Heart right ventricle (tissue), 16 donors: ENCODE measurements at regions not wholly inside any gene's neighbourhood (a gene's known extent, or its start where the extent isn't known, plus 50 kb on each side); places are given as distances from the start of the nearest gene placed in this dataset.

Source experiments
- ATAC-seq, 8 donors: fragments of 200-7000 bp; cut with Tn5 transposase; one replicate each; pipeline ENCODE4 v1.9.1; 2020; ENCODE audit warnings: mild to moderate bottlenecking in 8 of 8, moderate library complexity in 8 of 8, moderate number of reproducible peaks in 1 of 8
- DNase-seq, 2 donors: peaks; one replicate each; pipeline ENCODE4 v3.0.0-alpha.2; 2020
- H3K27ac ChIP-seq, 10 donors: fragments of 200-600 bp; sonication (generic) in 2 of 10; one replicate each; pipeline versions ENCODE4 v1.5.0 to v1.8.0; 2020 to 2022; ENCODE audit warnings: mild to moderate bottlenecking in 3 of 10
- H3K27me3 ChIP-seq, 7 donors: fragments of 200-600 bp; one replicate each; pipeline ENCODE4 v1.8.0; 2021 to 2022; ENCODE audit warnings: mild to moderate bottlenecking in 2 of 7
- H3K36me3 ChIP-seq, 9 donors: fragments of 200-600 bp; sonication (generic) in 1 of 9; one replicate each; pipeline versions ENCODE4 v1.5.0 to v1.8.0; 2020 to 2022; ENCODE audit warnings: mild to moderate bottlenecking in 2 of 9
- H3K4me1 ChIP-seq, 9 donors: fragments of 200-600 bp; sonication (generic) in 1 of 9; one replicate each; pipeline versions ENCODE4 v1.5.0 to v1.8.0; 2020 to 2022; ENCODE audit warnings: mild to moderate bottlenecking in 4 of 9
- H3K4me3 ChIP-seq, 10 donors: fragments of 200-600 bp; sonication (generic) in 2 of 10; one replicate each; pipeline versions ENCODE4 v1.5.0 to v1.8.0; 2020 to 2022; ENCODE audit warnings: mild to moderate bottlenecking in 7 of 10, moderate library complexity in 2 of 10
- H3K9me3 ChIP-seq, 11 donors: fragments of 200-600 bp in 10 of 11; sonication (generic) in 2 of 11; one replicate each; pipeline versions ENCODE4 v1.5.0 to v1.8.0; 2013 to 2022; ENCODE audit warnings: mild to moderate bottlenecking in 2 of 11, control low read depth in 1 of 11, moderate library complexity in 1 of 11
- WGBS, 2 donors: extraction: QIAGEN DNeasy Blood & Tissue Kit; methylation state at CpG; one replicate each; pipeline ENCODE4 v1.1.7; 2013; ENCODE audit warnings: inconsistent platforms in 1 of 2; 5-methylcytosine and 5-hydroxymethylcytosine counted together
- intact Hi-C, 10 donors: fragments of 100-400 bp; cut with DNase I; formaldehyde crosslinking; loops; one replicate each; pipeline versions ENCODE4 v1.11.1 to v1.14.2; 2022
- TF ChIP-seq, protein P1 (sequence below), 9 donors: fragments of 200-600 bp; sonication (generic) in 2 of 9; IDR thresholded peaks; one replicate each; pipeline versions ENCODE4 v1.5.0 to v1.8.0; 2021 to 2022; ENCODE audit warnings: antibody characterized with exemption in 9 of 9, mild to moderate bottlenecking in 5 of 9, moderate library complexity in 1 of 9
- donor health status: Arrhythmogenic right ventricular cardiomyopathy.
- donor health status: ischemic (EF 13 %, LVEDD 7.1; RV severe dilation, severe dysfunction).
- donor health status: healthy with polysubstance abuse.
- donor health status: DM: no; HTN: yes; CAD: no.
- donor health status: DM: no; HTN: no; CAD: no.
- donor health status: ischemic (EF 25% LVEDD 6.9; RV normal size, moderate dysfunction).
- donor health status: ischemic (EF 25% LVEDD 5.7; RV mildly dilated, moderate dysfunction).
- donor health status: healthy.
- donor health status: DM: yes; HTN: yes; CAD: no.
- donor health status: Ischemic cardiomyopathy.
- donor health status: ischemic (EF 35%, LVEDD 5.7; RV mildly dilated, moderate dysfunction).
- donor health status: nonischemic (EF 11% LVEDD 7.7; RV severe dilation, severe dysfunction).
- donor health status: DM: yes; HTN: yes; CAD: no.
- donor health status: PGD.
- donor health status: ischemic (EF 29% LVEDD 5.4; RV normal size, mild dysfunction).
- donor health status: nonischemic (EF 23%, LVEDD 6.1; RV moderate dilation, normal function).

DNA sequence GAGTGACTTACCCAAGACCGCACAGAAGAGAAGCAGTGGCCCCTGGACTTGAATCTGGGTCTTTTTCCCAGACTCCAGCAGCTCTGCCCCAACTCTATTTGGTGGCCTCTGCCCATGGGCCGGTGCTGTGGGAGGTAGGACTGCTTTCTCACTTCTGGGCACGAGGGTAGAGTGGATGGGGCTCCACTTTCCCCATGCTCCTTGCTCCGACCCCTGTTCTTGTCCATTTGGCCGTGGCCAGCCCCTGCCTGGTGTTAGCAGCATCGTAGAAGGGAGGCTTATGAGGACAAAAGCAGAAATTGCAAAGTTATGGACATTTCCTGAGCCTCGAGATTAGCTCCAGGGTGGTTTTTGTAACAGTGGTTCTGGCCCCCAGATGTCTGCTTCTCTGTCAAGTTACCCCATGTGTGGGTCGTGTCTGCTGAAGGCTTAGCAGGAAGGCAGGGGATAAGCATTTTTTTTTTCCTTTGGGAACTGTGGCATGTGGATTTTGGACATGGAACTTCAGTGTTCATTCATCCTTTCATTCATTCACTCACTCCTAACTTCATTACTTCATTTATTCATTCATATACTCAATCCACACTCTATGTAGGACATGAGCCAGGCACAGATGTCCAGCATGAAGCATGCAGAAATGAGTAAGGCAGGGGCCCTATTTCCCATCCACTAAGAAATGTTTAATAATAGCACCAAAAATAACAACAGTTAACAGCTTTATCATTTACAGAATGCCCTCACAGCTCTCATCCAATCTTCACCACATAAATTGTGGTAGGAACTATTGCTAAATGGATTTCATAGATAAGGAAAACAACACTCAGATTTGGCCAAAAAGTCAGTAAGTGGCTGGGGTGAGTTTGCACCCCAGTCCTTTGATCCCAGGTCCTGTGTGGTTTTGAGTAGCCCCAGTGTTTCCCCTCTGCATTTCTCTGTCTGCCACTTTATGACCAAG, 180.5 kb downstream of the OPA1 start:
- TF ChIP-seq, protein P1, sequence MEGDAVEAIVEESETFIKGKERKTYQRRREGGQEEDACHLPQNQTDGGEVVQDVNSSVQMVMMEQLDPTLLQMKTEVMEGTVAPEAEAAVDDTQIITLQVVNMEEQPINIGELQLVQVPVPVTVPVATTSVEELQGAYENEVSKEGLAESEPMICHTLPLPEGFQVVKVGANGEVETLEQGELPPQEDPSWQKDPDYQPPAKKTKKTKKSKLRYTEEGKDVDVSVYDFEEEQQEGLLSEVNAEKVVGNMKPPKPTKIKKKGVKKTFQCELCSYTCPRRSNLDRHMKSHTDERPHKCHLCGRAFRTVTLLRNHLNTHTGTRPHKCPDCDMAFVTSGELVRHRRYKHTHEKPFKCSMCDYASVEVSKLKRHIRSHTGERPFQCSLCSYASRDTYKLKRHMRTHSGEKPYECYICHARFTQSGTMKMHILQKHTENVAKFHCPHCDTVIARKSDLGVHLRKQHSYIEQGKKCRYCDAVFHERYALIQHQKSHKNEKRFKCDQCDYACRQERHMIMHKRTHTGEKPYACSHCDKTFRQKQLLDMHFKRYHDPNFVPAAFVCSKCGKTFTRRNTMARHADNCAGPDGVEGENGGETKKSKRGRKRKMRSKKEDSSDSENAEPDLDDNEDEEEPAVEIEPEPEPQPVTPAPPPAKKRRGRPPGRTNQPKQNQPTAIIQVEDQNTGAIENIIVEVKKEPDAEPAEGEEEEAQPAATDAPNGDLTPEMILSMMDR (IDR thresholded peaks at IDR 0.05) = no peak
- Histone ChIP-seq H3K36me3 (no peaks in the 10 kb centered on the region), H3K9me3 (no peaks in the 10 kb centered on the region), H3K4me3 (no peak overlapping the region), H3K27ac (no peak overlapping the region), H3K4me1 (no peaks in the 10 kb centered on the region), H3K27me3 (peaks cover 0 to 59% (median 38%) of the 10 kb centered on the region in 7 donors)
- ATAC-seq = no peak
- no peak for DNase-seq
- intact Hi-C loops = no loop called here
- WGBS, 2 donors = 82 to 89% methylated on average over 8 of the region's 8 CpGs

DNA sequence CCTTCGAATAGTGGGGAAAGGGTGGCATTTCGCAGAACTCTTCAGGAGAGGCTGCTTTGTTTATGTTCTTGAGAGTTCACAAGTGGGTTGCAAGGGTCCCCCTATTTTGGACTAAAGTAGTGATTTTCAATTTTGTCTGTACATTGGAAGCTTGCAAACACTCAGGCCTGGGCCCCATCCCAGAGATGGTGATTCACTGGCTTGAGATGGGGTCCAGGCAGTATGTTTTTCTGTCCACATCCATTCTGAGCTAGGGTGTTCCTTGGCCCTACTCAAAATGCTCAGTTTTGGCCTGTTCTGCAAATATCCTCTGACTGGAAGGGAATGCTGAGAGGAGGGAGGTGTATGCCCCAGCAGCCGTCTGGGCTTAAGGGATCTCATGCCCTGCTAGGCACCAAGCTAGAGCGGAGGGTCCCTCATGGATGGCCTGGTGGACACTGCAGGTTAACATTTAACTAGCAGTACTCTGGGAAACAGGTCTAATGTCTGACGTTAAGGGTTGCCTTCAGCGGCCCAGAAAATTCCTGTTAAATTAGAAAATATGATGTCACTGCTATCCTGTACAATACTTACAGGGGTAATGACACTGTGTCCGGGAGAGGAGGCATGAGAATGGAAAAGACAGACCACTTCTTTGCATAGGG, 181.4 kb downstream of the OPA1 start:
- Histone ChIP-seq H3K27me3 (peaks cover 0 to 68% (median 46%) of the 10 kb centered on the region in 7 donors), H3K27ac (no peak overlapping the region), H3K4me1 (no peaks in the 10 kb centered on the region), H3K36me3 (no peaks in the 10 kb centered on the region), H3K4me3 (no peak overlapping the region), H3K9me3 (no peaks in the 10 kb centered on the region)
- ATAC-seq (no peak), DNase-seq (no peak)
- intact Hi-C loops = no loop called here
- TF ChIP-seq, protein P1 (IDR thresholded peaks at IDR 0.05) = no peak
- 91 to 94% methylated on average over 7 of the region's 7 CpGs for WGBS, 2 donors

DNA sequence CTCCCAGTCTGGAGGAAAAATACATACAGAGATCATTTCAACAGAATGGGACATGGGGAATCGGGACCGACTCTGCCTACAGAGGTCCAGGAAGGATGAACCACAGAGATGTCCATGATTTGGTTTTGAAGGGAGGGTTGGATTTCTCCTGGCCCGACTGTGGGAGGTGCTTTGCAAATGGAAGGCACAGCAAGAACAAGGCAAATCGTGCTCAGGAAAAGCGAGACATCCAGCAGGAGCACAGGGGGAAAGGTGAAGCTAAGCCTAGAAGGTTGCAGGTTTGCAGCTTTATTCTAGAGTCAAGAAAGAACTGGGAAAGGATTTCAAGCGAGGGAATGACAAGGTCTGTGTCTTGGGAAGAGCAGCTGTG, 181.9 kb downstream of the OPA1 start:
- H3K4me1 ChIP-seq = no peaks in the 10 kb centered on the region
- TF ChIP-seq, protein P1 (IDR thresholded peaks at IDR 0.05) = no peak
- H3K9me3 ChIP-seq = no peaks in the 10 kb centered on the region
- intact Hi-C loops = loop anchor here in 1 of 10 donors (5.0 kb wide), 1 partner anchor 627 kb away; no protein-coding TSS in a partner anchor
- H3K36me3 ChIP-seq = no peaks in the 10 kb centered on the region
- DNase-seq (no peak), ATAC-seq (no peak)
- WGBS, 2 donors = 94% methylated on average over 6 of the region's 6 CpGs
- no peak overlapping the region for H3K4me3 ChIP-seq
- H3K27ac ChIP-seq = no peak overlapping the region
- H3K27me3 ChIP-seq = peaks cover 0 to 73% (median 51%) of the 10 kb centered on the region in 7 donors

DNA sequence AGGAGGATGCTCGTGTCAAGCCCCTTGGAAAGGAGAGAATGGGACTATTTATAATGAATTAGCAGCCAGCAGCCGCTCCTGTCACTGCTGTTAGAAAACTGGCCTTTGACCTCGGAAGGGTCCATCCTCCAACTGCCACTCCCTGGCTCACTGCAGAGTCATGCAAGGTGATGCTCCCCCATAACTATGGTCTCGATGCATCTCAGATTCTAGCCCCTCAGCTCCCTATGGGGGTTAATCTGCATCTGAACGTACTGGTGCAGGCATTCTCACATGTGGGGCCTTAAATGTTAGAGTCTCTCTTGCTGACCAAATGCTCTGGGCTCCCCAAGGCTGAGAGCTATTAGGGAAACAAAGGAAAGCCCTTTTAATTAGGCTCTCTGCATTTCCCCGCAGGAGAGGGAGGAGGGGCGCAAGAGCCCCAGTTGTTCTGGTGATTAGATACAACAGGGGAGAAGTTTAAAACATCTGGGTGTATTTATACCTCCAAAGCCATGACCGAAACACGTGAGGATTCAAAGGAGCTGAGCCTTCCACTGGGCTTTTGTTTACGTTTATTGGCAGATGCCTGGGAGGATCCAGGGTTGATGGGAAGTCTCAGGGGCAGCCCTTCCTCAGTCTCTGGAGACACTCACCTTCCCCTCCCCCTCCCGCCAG, 182.5 kb downstream of the OPA1 start:
- Histone ChIP-seq H3K36me3 (no peaks in the 10 kb centered on the region), H3K4me1 (peaks cover 0 to 4% (median 2%) of the 10 kb centered on the region in 9 donors), H3K27me3 (peaks cover 0 to 79% (median 53%) of the 10 kb centered on the region in 7 donors), H3K27ac (no peak overlapping the region), H3K4me3 (no peak overlapping the region), H3K9me3 (no peaks in the 10 kb centered on the region)
- intact Hi-C loops = loop anchor here in 1 of 10 donors (5.0 kb wide), 1 partner anchor 627 kb away; no protein-coding TSS in a partner anchor
- TF ChIP-seq, protein P1 (IDR thresholded peaks at IDR 0.05) = no peak
- ATAC-seq (no peak), DNase-seq (no peak)
- 87 to 91% methylated on average over 11 of the region's 11 CpGs for WGBS, 2 donors
